ENCODE measurements at regions not wholly inside any gene's neighbourhood (a gene's known extent, or its start where the extent isn't known, plus 50 kb on each side); places are given as distances from the start of the nearest gene placed in this dataset.
"Not testable (repeated sequence)": the region's sequence is repeated elsewhere in the genome, so short reads cannot be mapped to it uniquely, and the experiment has no call there.

DNA sequence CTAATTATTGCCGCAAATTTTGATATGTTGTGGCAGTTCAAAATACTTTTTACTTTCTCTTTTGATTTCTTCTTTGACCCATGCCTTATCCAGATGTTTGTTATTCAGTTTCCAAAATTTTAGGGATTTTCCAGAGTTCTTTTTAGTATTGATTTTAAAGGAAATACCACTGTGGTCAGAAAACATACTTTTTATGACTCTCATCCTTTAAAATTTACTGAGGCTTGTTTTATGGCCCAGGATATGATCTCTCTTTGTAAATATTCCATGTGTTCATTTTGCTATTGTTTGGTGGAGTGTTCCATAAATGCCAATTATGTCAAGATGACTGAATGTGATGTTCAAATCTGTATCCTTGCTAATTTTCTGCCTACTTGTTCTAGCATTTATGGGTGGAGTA is 272.3 kb upstream of the DIPK2B start:
- H3K27ac ChIP-seq (ENCODE audit: control insufficient read depth, insufficient read depth, low read length), result peak overlapping the region; percentile 51
- no peaks in the 10 kb centered on the region for H4K20me1 ChIP-seq (ENCODE audit: control insufficient read depth, extremely low read depth, insufficient read depth, low read length)
- no peaks in the 10 kb centered on the region for H3K36me3 ChIP-seq (ENCODE audit: control insufficient read depth in 2 of 2, extremely low read depth in 1 of 2, insufficient read depth in 2 of 2, low read length in 2 of 2)
- H3K4me1 ChIP-seq (ENCODE audit: control insufficient read depth, extremely low read depth, insufficient read depth, low read length), result peaks cover 10% of the 10 kb centered on the region
- dilution Hi-C loops (cut with MboI; ENCODE audit: extremely low pct_ligation_motif_present, low sequenced_read_pairs), result no loop called here
- FAIRE-seq, result no peak
- H3K9me3 ChIP-seq (ENCODE audit: control insufficient read depth, low read depth, low read length), result peaks cover 12% of the 10 kb centered on the region
- no peak overlapping the region for H2AFZ ChIP-seq (ENCODE audit: control insufficient read depth, low read length)
- no peaks in the 10 kb centered on the region for H3K79me2 ChIP-seq (ENCODE audit: control insufficient read depth, insufficient read depth, low read length)
- no peak overlapping the region for H3K4me3 ChIP-seq (ENCODE audit: control insufficient read depth in 2 of 3, extremely low read depth in 1 of 3, insufficient read depth in 2 of 3, low read depth in 1 of 3, low read length in 3 of 3)
- no peaks in the 10 kb centered on the region for H3K9me1 ChIP-seq (ENCODE audit: control insufficient read depth, extremely low read depth, insufficient read depth, low read length)
- H3K4me2 ChIP-seq (ENCODE audit: control insufficient read depth, extremely low read depth, insufficient read depth, low read depth, low read length), result peak overlapping the region; percentile 34
- DNase-seq (ENCODE audit: low read depth, low spot score), result no peak
- H3K9ac ChIP-seq (ENCODE audit: control insufficient read depth, extremely low read depth, insufficient read depth, low read length), result no peak overlapping the region
- no peak for TF ChIP-seq EZH2 (IDR thresholded peaks at IDR 0.05; ENCODE audit: low read length)
- TF ChIP-seq, protein P1, sequence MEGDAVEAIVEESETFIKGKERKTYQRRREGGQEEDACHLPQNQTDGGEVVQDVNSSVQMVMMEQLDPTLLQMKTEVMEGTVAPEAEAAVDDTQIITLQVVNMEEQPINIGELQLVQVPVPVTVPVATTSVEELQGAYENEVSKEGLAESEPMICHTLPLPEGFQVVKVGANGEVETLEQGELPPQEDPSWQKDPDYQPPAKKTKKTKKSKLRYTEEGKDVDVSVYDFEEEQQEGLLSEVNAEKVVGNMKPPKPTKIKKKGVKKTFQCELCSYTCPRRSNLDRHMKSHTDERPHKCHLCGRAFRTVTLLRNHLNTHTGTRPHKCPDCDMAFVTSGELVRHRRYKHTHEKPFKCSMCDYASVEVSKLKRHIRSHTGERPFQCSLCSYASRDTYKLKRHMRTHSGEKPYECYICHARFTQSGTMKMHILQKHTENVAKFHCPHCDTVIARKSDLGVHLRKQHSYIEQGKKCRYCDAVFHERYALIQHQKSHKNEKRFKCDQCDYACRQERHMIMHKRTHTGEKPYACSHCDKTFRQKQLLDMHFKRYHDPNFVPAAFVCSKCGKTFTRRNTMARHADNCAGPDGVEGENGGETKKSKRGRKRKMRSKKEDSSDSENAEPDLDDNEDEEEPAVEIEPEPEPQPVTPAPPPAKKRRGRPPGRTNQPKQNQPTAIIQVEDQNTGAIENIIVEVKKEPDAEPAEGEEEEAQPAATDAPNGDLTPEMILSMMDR (optimal IDR thresholded peaks at IDR 0.05 in 1 of 3, IDR thresholded peaks at IDR 0.05 in 1 of 3, conservative IDR thresholded peaks at IDR 0.05 in 1 of 3; ENCODE audit: extremely low read depth in 1 of 3, insufficient read depth in 2 of 3, low read length in 3 of 3), result no peak
- H3K27me3 ChIP-seq (ENCODE audit: control insufficient read depth, extremely low read depth, insufficient read depth, low read length), result no peaks in the 10 kb centered on the region

DNA sequence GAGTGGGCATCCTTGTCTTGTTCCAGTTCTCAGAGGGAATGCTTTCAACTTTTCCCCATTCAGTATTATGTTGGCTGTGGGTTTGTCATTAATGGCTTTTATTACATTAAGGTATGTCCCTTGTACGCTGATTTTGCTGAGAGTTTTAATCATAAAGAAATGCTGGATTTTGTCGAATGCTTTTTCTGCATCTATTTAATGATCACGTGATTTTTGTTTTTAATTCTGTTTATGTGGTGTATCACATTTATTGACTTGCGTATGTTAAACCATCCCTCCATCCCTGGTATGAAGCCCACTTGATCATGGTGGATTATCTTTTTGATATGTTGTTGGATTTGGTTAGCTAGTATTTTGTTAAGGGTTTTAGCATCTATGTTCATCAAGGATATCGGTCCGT is 266.9 kb upstream of the DIPK2B start:
- H2AFZ ChIP-seq (ENCODE audit: control insufficient read depth, low read length); H3K9ac ChIP-seq (ENCODE audit: control insufficient read depth, extremely low read depth, insufficient read depth, low read length); H3K36me3 ChIP-seq (ENCODE audit: control insufficient read depth in 2 of 2, extremely low read depth in 1 of 2, insufficient read depth in 2 of 2, low read length in 2 of 2); dilution Hi-C loops (cut with MboI; ENCODE audit: extremely low pct_ligation_motif_present, low sequenced_read_pairs); H3K9me1 ChIP-seq (ENCODE audit: control insufficient read depth, extremely low read depth, insufficient read depth, low read length); H3K27me3 ChIP-seq (ENCODE audit: control insufficient read depth, extremely low read depth, insufficient read depth, low read length); H3K27ac ChIP-seq (ENCODE audit: control insufficient read depth, insufficient read depth, low read length); H3K4me2 ChIP-seq (ENCODE audit: control insufficient read depth, extremely low read depth, insufficient read depth, low read depth, low read length); H4K20me1 ChIP-seq (ENCODE audit: control insufficient read depth, extremely low read depth, insufficient read depth, low read length); DNase-seq (ENCODE audit: low read depth, low spot score); H3K4me3 ChIP-seq (ENCODE audit: control insufficient read depth in 2 of 3, extremely low read depth in 1 of 3, insufficient read depth in 2 of 3, low read depth in 1 of 3, low read length in 3 of 3); H3K4me1 ChIP-seq (ENCODE audit: control insufficient read depth, extremely low read depth, insufficient read depth, low read length); H3K79me2 ChIP-seq (ENCODE audit: control insufficient read depth, insufficient read depth, low read length); FAIRE-seq: not testable (repeated sequence)
- peaks cover 12% of the 10 kb centered on the region for H3K9me3 ChIP-seq (ENCODE audit: control insufficient read depth, low read depth, low read length)

DNA sequence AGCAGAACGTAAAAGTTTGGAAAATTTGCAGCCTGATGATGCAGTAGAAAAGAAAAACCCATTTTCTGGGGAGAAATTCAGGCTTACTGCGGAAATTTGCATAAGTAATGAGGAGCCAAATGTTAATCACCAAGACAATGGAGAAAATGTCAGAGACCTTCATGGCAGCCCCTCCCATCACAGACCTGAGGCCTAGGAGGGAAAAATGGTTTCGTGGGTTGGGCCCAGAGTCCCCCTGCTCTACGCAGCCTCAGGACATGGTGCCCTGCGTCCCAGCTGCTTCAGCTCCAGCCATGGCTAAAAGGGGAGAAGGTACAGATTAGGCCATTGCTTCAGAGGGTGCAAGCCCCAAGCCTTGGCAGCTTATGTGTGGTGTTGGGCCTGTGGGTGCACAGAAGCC is 255.1 kb upstream of the DIPK2B start:
- H3K9ac ChIP-seq (ENCODE audit: control insufficient read depth, extremely low read depth, insufficient read depth, low read length); DNase-seq (ENCODE audit: low read depth, low spot score); H4K20me1 ChIP-seq (ENCODE audit: control insufficient read depth, extremely low read depth, insufficient read depth, low read length); H2AFZ ChIP-seq (ENCODE audit: control insufficient read depth, low read length); FAIRE-seq; H3K27ac ChIP-seq (ENCODE audit: control insufficient read depth, insufficient read depth, low read length); H3K36me3 ChIP-seq (ENCODE audit: control insufficient read depth in 2 of 2, extremely low read depth in 1 of 2, insufficient read depth in 2 of 2, low read length in 2 of 2); H3K4me3 ChIP-seq (ENCODE audit: control insufficient read depth in 2 of 3, extremely low read depth in 1 of 3, insufficient read depth in 2 of 3, low read depth in 1 of 3, low read length in 3 of 3); H3K4me1 ChIP-seq (ENCODE audit: control insufficient read depth, extremely low read depth, insufficient read depth, low read length); H3K9me3 ChIP-seq (ENCODE audit: control insufficient read depth, low read depth, low read length); H3K9me1 ChIP-seq (ENCODE audit: control insufficient read depth, extremely low read depth, insufficient read depth, low read length); H3K79me2 ChIP-seq (ENCODE audit: control insufficient read depth, insufficient read depth, low read length); H3K4me2 ChIP-seq (ENCODE audit: control insufficient read depth, extremely low read depth, insufficient read depth, low read depth, low read length); dilution Hi-C loops (cut with MboI; ENCODE audit: extremely low pct_ligation_motif_present, low sequenced_read_pairs); H3K27me3 ChIP-seq (ENCODE audit: control insufficient read depth, extremely low read depth, insufficient read depth, low read length): not testable (repeated sequence)
